Gastroesophageal sphincter (tissue), 4 donors: ENCODE measurements at regions not wholly inside any gene's neighbourhood (a gene's known extent, or its start where the extent isn't known, plus 50 kb on each side); places are given as distances from the start of the nearest gene placed in this dataset.

ENCODE experiments used
- ATAC-seq: fragments of 150-250 bp; one replicate; pipeline ENCODE4 v1.9.1; 2016; ENCODE audit warnings: mild to moderate bottlenecking, moderate library complexity
- H3K27ac ChIP-seq, 4 donors: fragments of 200-600 bp; sonication (generic) in 3 of 4; 1 replicate in 3 of 4; 2 replicates in 1 of 4; pipeline ENCODE4 v1.5.1; 2016 to 2019
- H3K27me3 ChIP-seq: fragments of 200-600 bp; sonication (generic); one replicate; pipeline ENCODE4 v1.5.1; 2019
- H3K36me3 ChIP-seq, 2 donors: fragments of 200-600 bp; sonication (generic); one replicate each; pipeline ENCODE4 v1.5.1; 2019; ENCODE audit warnings: control low read depth in 1 of 2
- H3K4me1 ChIP-seq, 3 donors: fragments of 200-600 bp; sonication (generic); 1 replicate in 2 of 3; 2 replicates in 1 of 3; pipeline ENCODE4 v1.5.1; 2016 to 2019; ENCODE audit warnings: control low read depth in 2 of 3
- H3K4me3 ChIP-seq, 2 donors: fragments of 200-600 bp; sonication (generic); one replicate each; pipeline ENCODE4 v1.5.1; 2019; ENCODE audit warnings: mild to moderate bottlenecking in 1 of 2, moderate library complexity in 1 of 2
- H3K9me3 ChIP-seq, 3 donors: fragments of 200-600 bp; sonication (generic); one replicate each; pipeline ENCODE4 v1.5.1; 2017 to 2019; ENCODE audit warnings: control low read depth in 2 of 3
- CTCF ChIP-seq, 4 experiments: fragments of 200-600 bp in 2 of 4; fragments of 450-650 bp in 2 of 4; sonication (generic) in 1 of 4; IDR thresholded peaks; one replicate each; pipeline ENCODE4 v1.5.1; 2017 to 2019; ENCODE audit warnings: antibody characterized with exemption in 4 of 4, mild to moderate bottlenecking in 2 of 4, moderate library complexity in 2 of 4
- EP300 ChIP-seq: sonication (generic); formaldehyde crosslinking; IDR thresholded peaks from one replicate; pipeline ENCODE4 v1.6.1; 2017; ENCODE audit warnings: antibody characterized with exemption, mild to moderate bottlenecking
- POLR2A ChIP-seq, 2 donors: fragments of 450-650 bp; IDR thresholded peaks; one replicate each; pipeline ENCODE4 v1.6.1; 2017; ENCODE audit warnings: antibody characterized with exemption in 2 of 2, mild to moderate bottlenecking in 2 of 2, moderate library complexity in 1 of 2
- POLR2AphosphoS5 ChIP-seq: sonication (generic); formaldehyde crosslinking; IDR thresholded peaks from one replicate; pipeline ENCODE4 v1.6.1; 2017; ENCODE audit warnings: antibody characterized with exemption
- WGBS, 2 donors: methylation state at CpG; one replicate each; pipeline ENCODE4 v1.1.5; 2018; ENCODE audit warnings: low coverage in 1 of 2; 5-methylcytosine and 5-hydroxymethylcytosine counted together

- Histone ChIP-seq H3K4me1 (no peaks in the 10 kb centered on the region), H3K9me3 (no peaks in the 10 kb centered on the region), H3K27ac (no peak overlapping the region), H3K4me3 (no peak overlapping the region), H3K36me3 (no peaks in the 10 kb centered on the region), H3K27me3 (no peaks in the 10 kb centered on the region)
- TF ChIP-seq POLR2A (IDR thresholded peaks at IDR 0.05) (no peak), CTCF (IDR thresholded peaks at IDR 0.05) (no peak), EP300 (no peak), POLR2AphosphoS5 (no peak)
- 76 to 86% methylated on average over 4 to 5 of the region's 5 CpGs for WGBS, 2 donors
- no peak for ATAC-seq
Measured at GRCh38 chr18:38250971-38251370, 685.4 kb upstream of the CELF4 start.

- no peaks in the 10 kb centered on the region for H3K9me3 ChIP-seq
- no peaks in the 10 kb centered on the region for H3K36me3 ChIP-seq
- ATAC-seq = no peak
- TF ChIP-seq EP300 = no peak
- no peak for TF ChIP-seq POLR2A (IDR thresholded peaks at IDR 0.05)
- TF ChIP-seq CTCF (IDR thresholded peaks at IDR 0.05) = no peak
- TF ChIP-seq POLR2AphosphoS5 = no peak
- no peak overlapping the region for H3K27ac ChIP-seq
- 64 to 89% methylated on average over 3 of the region's 3 CpGs for WGBS, 2 donors
- no peak overlapping the region for H3K4me3 ChIP-seq
- H3K4me1 ChIP-seq = no peaks in the 10 kb centered on the region
- no peaks in the 10 kb centered on the region for H3K27me3 ChIP-seq
Measured at GRCh38 chr18:38244480-38244879, 678.9 kb upstream of the CELF4 start.

GRCh38 chr18:38243291-38243690 is 677.7 kb upstream of the CELF4 start:
- no peaks in the 10 kb centered on the region for H3K4me1 ChIP-seq
- H3K27me3 ChIP-seq = no peaks in the 10 kb centered on the region
- 93 to 100% methylated on average over 2 of the region's 2 CpGs for WGBS, 2 donors
- no peak for ATAC-seq
- H3K9me3 ChIP-seq = no peaks in the 10 kb centered on the region
- TF ChIP-seq POLR2AphosphoS5 = no peak
- TF ChIP-seq EP300 = no peak
- TF ChIP-seq CTCF (IDR thresholded peaks at IDR 0.05) = no peak
- TF ChIP-seq POLR2A (IDR thresholded peaks at IDR 0.05) = no peak
- H3K27ac ChIP-seq = no peak overlapping the region
- H3K4me3 ChIP-seq = no peak overlapping the region
- H3K36me3 ChIP-seq = no peaks in the 10 kb centered on the region

- ATAC-seq = no peak
- WGBS, 2 donors = 74 to 100% methylated on average over 2 of the region's 2 CpGs
- no peak overlapping the region for H3K27ac ChIP-seq
- no peak overlapping the region for H3K4me3 ChIP-seq
- TF ChIP-seq POLR2A (IDR thresholded peaks at IDR 0.05) (no peak), CTCF (IDR thresholded peaks at IDR 0.05) (no peak), EP300 (no peak), POLR2AphosphoS5 (no peak)
- H3K4me1 ChIP-seq = no peaks in the 10 kb centered on the region
- H3K9me3 ChIP-seq = no peaks in the 10 kb centered on the region
- H3K27me3 ChIP-seq = no peaks in the 10 kb centered on the region
- H3K36me3 ChIP-seq = no peaks in the 10 kb centered on the region
Measured at GRCh38 chr18:38241736-38242135, 676.1 kb upstream of the CELF4 start.

- no peak overlapping the region for H3K27ac ChIP-seq
- no peaks in the 10 kb centered on the region for H3K9me3 ChIP-seq
- H3K36me3 ChIP-seq = no peaks in the 10 kb centered on the region
- H3K4me3 ChIP-seq = no peak overlapping the region
- no peak for TF ChIP-seq POLR2A (IDR thresholded peaks at IDR 0.05)
- TF ChIP-seq CTCF (IDR thresholded peaks at IDR 0.05) = no peak
- TF ChIP-seq POLR2AphosphoS5 = no peak
- TF ChIP-seq EP300 = no peak
- ATAC-seq = no peak
- H3K27me3 ChIP-seq = no peaks in the 10 kb centered on the region
- WGBS, 2 donors = 92 to 96% methylated on average over 6 of the region's 6 CpGs
- no peaks in the 10 kb centered on the region for H3K4me1 ChIP-seq
Measured at GRCh38 chr18:38241216-38241615, 675.6 kb upstream of the CELF4 start.
